Amniotic stem cell (primary cell): ENCODE measurements at regions not wholly inside any gene's neighbourhood (a gene's known extent, or its start where the extent isn't known, plus 50 kb on each side); places are given as distances from the start of the nearest gene placed in this dataset.
A peak's percentile ranks its signal among the peaks of the same experiment; 100 is the strongest.

Source experiments
- DNase-seq: peaks from one replicate; lab custom pipeline; 2025; lab: John Stamatoyannopoulos, UW

GRCh38 chr20:7257099-7257498, 489.6 kb downstream of the BMP2 start:
- DNase-seq: no peak

GRCh38 chr20:7257692-7258466, 490.4 kb downstream of the BMP2 start:
- no peak for DNase-seq

- no peak for DNase-seq
These were observed 495.3 kb downstream of the BMP2 start for GRCh38 chr20:7262803-7263202.

- DNase-seq: no peak
These were observed 496.7 kb downstream of the BMP2 start for GRCh38 chr20:7264137-7264536.

GRCh38 chr20:7269452-7269851, 502.0 kb downstream of the BMP2 start:
- DNase-seq: no peak

- no peak for DNase-seq
These were observed 505.0 kb downstream of the BMP2 start for GRCh38 chr20:7272512-7272911.

- no peak for DNase-seq
These were observed 507.4 kb downstream of the BMP2 start for GRCh38 chr20:7274870-7275269.

GRCh38 chr20:7275645-7276237, 508.3 kb downstream of the BMP2 start:
- DNase-seq: no peak

- peak; percentile 55 for DNase-seq
These were observed 518.6 kb downstream of the BMP2 start for GRCh38 chr20:7285918-7286556.

GRCh38 chr20:7291323-7291943, 523.9 kb downstream of the BMP2 start:
- DNase-seq: no peak

GRCh38 chr20:7291946-7292345, 524.5 kb downstream of the BMP2 start:
- no peak for DNase-seq

GRCh38 chr20:7294816-7295360, 527.4 kb downstream of the BMP2 start:
- DNase-seq: no peak

GRCh38 chr20:7301807-7302206, 534.3 kb downstream of the BMP2 start:
- DNase-seq: no peak

- DNase-seq: no peak
These were observed 534.8 kb downstream of the BMP2 start for GRCh38 chr20:7302250-7302649.

- no peak for DNase-seq
These were observed 538.5 kb downstream of the BMP2 start for GRCh38 chr20:7305976-7306375.

GRCh38 chr20:7308163-7308562, 540.7 kb downstream of the BMP2 start:
- no peak for DNase-seq

GRCh38 chr20:7313047-7313446, 545.6 kb downstream of the BMP2 start:
- DNase-seq: no peak

GRCh38 chr20:7323957-7324356, 556.5 kb downstream of the BMP2 start:
- DNase-seq: no peak

GRCh38 chr20:7327810-7328209, 560.3 kb downstream of the BMP2 start:
- no peak for DNase-seq

GRCh38 chr20:7330850-7331249, 563.4 kb downstream of the BMP2 start:
- no peak for DNase-seq

GRCh38 chr20:7332169-7332568, 564.7 kb downstream of the BMP2 start:
- DNase-seq: no peak

GRCh38 chr20:7333841-7334240, 566.4 kb downstream of the BMP2 start:
- DNase-seq: no peak

GRCh38 chr20:7346026-7346425, 578.5 kb downstream of the BMP2 start:
- no peak for DNase-seq
